Retina (tissue), 1 donor: ENCODE measurements at regions not wholly inside any gene's neighbourhood (a gene's known extent, or its start where the extent isn't known, plus 50 kb on each side); places are given as distances from the start of the nearest gene placed in this dataset.

Experiments used
- DNase-seq: peaks from one replicate; pipeline ENCODE4 v3.0.0-alpha.2; 2016

GRCh38 chr16:8260140-8260539 is 330.2 kb downstream of the TMEM114 start:
- no peak for DNase-seq

DNA sequence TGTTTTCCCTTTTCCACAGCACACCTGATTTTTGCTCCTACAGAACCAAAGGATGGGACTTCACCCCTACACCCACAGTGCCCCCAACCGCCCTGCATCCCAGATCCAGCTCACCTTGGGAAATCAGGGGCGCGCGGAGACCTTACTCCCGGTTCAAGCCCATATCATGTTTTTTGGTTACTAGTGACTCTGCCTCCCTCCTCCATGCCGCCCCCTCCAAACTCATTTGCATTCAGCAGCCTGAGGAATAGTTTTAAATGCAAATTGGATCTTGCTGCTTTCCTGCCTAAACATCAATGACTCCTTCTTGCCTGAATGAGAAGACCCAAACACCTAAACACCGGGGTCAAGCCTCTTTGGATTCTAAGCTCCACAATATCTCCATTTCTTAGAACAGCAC is 331.8 kb downstream of the TMEM114 start:
- DNase-seq, result no peak

GRCh38 chr16:8257561-8257960 is 332.8 kb downstream of the TMEM114 start:
- no peak for DNase-seq

GRCh38 chr16:8254405-8254804 is 335.9 kb downstream of the TMEM114 start:
- DNase-seq, result no peak

DNA sequence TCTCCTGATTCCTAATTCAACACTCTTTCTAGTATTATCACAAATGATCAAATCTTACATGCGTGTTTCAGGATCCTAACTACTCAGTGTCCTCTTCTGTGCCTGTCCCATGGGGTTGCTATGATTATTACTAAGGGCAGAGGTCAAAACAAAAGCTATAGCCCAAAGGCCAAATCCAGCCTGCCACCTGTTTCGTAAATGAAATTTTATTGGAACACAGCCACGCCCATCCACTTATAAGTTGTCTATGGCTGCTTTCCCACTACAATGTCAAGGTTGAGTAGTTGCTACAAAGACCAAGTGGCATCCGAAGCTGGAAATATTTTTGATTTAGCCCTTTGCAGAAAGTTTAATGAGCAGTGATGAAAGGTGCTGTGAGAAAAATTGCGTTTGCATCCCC is 336.6 kb downstream of the TMEM114 start:
- DNase-seq, result no peak

- DNase-seq, result no peak
Observed at GRCh38 chr16:8251727-8252126, 338.6 kb downstream of the TMEM114 start.

- DNase-seq, result no peak
Observed at GRCh38 chr16:8251298-8251697, 339.0 kb downstream of the TMEM114 start.

DNA sequence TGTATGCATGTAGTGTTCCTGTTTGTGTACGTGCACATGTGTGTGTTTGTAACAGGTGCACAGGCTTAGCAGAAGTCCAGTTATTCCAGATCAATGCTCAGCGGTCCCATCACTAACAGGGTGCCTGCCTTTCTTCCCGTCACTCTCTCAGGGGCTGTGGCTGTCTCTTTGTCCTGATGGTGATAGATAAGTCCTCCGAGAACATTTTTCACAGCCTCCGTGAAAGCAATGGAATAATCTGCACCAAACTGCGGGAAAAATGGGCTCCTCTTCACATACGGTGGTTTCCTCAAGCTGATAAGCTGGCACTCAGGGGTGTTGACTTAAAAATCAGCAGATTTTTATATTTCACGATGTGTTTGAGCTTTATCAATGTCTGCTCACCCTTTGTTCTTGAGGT is 342.3 kb downstream of the TMEM114 start:
- peak; percentile 12 for DNase-seq

- DNase-seq, result no peak
Observed at GRCh38 chr16:8243981-8244380, 346.3 kb downstream of the TMEM114 start.

DNA sequence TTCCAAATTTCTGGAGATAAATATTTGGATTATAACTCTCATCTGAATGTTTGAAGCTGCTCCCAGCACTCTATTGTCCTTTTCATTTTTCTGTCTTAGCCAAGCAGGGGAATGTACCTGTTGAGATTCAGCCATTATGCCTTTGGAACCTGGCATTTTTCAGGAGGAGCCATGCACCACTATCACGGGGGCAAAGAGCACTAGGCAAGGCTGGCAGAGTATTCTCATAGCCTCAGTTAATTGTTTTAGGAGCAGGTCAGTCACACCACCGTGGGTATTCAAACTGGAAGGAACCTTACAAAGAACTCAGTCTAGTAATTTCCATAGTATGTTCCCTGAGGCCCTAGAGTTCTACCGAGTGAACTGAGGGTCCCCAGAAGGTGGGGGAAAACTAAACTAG is 348.9 kb downstream of the TMEM114 start:
- DNase-seq, result no peak

GRCh38 chr16:8239443-8239842 is 350.9 kb downstream of the TMEM114 start:
- DNase-seq, result no peak

GRCh38 chr16:8237452-8237851 is 352.9 kb downstream of the TMEM114 start:
- peak; percentile 74 for DNase-seq

GRCh38 chr16:8236816-8237215 is 353.5 kb downstream of the TMEM114 start:
- no peak for DNase-seq

DNA sequence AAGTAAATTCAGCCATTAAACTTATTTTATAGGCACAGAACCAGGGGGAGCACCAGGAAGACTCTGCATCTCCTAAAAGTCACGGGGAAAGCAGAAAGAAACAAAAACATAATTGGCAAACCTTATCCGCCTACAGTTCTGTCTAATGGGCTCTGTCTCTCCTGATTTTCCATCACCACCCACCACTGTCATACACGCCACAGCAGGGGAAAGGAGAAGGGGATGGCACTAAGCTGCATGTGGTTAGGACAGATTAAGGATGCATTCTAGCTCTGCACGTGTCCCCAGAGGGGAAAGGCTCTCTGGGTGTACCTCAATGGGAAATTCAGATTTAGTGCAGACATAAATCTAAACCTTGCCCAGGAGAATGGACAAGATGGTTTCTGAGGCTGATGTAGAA is 359.8 kb downstream of the TMEM114 start:
- no peak for DNase-seq

DNA sequence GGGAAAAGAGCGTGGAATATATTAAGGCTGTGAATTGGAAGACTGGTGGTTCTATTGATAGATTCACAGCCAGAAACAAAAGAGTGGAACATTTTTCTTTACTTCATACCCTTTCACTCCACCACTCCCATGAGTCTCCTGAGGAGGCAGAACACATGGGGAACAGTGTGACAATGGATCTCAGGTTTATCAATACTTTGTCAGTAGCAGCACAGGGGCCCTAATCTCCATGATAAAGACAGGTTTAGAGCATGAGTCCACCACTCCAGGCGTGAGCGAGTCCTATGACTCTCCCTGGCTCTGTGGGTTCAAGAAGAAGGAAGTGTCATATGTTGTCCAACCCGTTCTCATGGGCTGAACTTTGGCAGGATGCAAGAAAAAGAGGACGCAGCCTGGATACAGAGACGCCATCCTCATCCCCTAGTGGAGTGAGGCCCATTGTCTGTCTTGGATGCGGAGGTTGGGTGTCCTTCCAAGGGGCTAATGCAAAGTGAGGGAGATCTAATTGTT is 361.2 kb downstream of the TMEM114 start:
- DNase-seq, result no peak

DNA sequence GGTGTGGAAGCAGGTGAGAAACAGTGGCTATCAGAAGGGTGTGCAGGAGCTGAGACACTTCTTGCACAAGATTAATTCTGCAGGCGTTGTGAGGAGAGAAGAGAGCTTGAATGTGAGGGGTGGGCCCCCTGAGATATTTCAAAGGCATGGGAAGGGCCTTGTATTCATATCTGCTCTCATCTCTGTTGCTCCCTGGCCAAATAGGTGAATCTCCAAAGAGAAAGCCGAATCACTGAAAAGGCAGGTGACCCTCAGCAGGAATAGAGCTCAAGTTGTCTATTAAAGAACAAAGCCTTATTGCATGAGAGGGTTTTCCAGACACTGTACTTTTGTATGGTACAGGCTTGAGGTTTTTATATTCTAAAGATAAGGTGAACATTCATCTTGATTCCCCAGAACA is 373.1 kb downstream of the TMEM114 start:
- DNase-seq, result no peak

DNA sequence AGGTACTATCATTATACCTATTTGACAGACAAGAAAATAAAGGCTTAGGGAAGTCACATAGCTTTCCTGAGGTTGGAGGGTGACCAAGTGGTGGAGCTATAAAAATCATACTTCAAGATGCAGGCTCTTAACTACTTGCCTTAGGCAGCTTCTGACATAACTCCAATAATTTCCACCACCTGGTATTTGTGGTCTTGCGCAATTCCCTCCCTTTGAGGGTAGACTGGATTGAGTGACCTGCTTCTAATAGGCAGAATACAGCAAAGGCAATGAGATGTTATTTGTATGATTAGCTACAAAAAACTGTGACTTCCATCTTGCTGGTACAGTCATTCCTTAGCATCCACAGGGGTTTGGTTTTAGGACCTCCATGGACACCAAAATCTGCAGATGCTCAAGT is 385.5 kb downstream of the TMEM114 start:
- DNase-seq, result no peak

DNA sequence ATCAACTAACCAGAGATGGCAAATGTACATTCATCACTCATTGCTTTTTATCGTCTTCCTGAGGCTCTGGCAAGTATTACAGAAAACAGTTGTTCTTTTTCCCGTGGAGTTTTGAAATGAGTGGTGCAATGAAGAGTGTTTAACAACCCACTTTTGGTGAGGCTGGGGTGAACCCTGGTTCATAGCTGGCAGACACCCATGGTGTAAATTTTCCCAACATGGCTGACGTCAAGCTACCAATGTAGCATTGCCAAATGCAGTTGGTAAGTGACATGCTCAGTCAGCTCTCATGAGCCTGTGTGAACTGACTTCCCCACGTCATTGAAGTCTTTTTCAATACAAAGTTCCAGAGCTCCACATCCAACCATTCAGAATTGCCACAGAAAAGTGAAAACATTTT is 386.2 kb downstream of the TMEM114 start:
- DNase-seq, result no peak

DNA sequence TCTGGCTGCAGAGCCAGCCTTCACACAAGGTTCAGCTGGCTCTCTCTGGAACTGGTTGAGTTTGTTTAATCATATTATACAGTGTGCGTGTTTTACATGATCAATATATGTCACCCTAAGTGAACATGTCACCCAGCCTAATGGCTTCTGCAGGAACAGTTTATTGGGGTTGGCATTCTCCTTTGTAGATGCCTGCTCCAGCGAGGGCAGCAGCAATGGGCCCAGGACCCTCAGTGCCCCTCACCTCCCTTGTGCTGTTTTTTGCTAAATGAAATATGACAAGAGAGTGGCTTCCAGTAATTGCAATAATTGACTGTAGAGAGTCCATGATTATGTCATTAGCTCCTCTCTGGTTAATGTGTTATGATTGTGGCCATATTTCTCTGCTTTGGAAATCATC is 387.2 kb downstream of the TMEM114 start:
- DNase-seq, result peak; percentile 71

GRCh38 chr16:8200839-8201238 is 389.5 kb downstream of the TMEM114 start:
- no peak for DNase-seq

DNA sequence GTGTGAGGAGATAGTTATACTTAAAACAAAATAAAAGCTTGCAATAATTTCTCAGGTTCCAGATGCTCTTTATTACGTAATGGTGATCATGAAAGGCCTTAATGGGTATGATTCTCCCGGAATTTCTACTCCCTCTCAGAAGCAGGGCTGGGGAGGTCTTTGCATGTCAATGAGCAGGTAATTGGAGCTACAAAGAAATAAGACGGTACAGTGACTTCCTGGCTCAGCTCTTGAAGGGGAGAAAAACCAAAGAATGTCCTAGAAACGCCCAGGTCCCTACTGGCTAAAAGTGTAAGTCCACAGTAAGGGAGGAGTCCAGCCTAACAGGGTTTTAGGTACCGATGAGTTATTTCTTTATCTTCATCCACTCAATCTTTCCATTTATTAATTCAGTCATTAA is 390.9 kb downstream of the TMEM114 start:
- no peak for DNase-seq

DNA sequence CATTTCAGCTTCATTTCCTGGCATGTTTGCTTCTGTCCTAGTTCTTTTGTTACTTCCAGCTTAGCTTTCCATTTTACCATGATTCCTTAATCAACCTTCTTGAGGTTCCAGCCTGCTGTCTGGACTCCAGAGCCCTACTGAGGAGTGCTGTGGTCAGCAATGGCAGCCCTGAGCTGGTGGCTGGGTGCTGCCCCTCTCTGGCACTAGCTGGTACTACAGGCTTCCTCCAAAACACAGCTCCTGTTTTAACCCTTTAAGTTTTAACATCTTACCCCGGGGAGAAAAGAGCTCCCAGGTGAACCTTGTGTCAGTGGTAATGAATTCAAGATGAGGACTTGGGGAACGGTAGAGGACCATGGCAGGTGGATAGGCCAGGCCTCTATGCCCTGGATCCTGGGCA is 395.5 kb downstream of the TMEM114 start:
- no peak for DNase-seq

GRCh38 chr16:8188841-8189240 is 401.5 kb downstream of the TMEM114 start:
- DNase-seq, result no peak

DNA sequence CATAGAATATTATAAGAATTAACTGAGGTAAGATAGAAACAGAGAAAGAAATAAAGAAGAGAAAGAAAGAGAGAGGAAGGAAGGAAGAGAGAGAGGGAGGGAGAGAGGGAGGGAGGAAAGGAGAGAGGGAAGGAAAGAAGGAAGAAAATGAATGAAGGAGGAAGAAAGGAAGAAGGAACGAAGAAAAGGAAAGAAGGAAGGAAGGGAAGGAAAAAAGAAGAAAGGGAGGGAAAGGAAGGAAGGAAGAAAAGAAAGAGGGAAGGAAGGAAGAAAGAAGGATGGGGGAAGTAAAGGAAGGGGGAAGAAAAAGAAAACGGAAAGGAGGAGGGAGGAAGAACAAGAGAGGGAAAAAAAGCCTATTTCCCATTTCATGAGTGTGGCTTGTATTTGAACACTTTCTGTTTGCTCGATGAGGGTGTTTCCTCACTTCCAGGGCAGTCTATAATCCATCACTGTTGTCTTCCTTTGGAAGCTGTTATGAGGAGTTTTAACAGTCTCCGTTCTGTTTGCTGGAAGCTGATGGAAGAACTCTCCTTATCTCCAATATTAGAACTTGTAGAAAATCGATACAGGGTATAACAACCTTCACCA is 402.4 kb downstream of the TMEM114 start:
- no peak for DNase-seq

GRCh38 chr16:8184854-8185253 is 405.5 kb downstream of the TMEM114 start:
- DNase-seq, result no peak
